Middle frontal gyrus (tissue), 1 donor: ENCODE measurements at regions not wholly inside any gene's neighbourhood (a gene's known extent, or its start where the extent isn't known, plus 50 kb on each side); places are given as distances from the start of the nearest gene placed in this dataset.
"Not testable (repeated sequence)": the region's sequence is repeated elsewhere in the genome, so short reads cannot be mapped to it uniquely, and the experiment has no call there.

Experiments
- DNase-seq: peaks from one replicate; pipeline ENCODE4 v3.0.0-alpha.2; 2015; ENCODE audit warnings: low spot score; ENCODE audit errors: extremely low spot score

DNA sequence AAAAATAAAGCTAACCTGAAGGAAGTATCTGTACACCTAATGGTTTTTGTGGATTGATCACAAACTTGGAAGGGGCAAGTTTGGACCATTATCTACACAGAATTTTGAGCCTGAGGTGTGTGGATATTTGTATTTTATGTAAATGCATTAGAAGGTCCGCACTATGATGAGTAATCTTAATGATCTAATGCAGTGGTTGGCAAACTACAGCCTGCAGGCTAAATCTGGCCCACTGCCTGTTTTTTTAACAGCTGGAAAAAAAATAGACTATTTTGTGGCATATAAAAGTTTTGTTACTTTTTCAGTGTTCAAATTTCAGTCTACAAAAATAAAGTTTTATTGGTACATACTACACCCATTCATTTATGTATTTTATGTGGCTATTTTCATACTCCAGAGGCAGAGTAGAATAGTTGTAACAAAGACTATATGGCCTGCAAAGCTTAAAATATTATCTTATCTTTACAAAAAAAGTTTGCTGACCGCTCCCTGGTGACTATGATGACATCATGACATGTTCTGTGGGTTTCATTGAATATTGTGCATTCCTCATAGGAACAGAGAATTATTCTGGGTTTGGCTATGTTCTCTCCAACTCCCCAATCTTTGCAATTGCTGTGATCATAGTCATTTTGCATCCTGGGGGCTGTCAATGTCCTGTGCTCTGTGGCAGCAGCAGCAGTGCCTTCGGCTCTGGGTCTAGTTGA, 962.6 kb upstream of the FBXO33 start:
- no peak for DNase-seq

DNA sequence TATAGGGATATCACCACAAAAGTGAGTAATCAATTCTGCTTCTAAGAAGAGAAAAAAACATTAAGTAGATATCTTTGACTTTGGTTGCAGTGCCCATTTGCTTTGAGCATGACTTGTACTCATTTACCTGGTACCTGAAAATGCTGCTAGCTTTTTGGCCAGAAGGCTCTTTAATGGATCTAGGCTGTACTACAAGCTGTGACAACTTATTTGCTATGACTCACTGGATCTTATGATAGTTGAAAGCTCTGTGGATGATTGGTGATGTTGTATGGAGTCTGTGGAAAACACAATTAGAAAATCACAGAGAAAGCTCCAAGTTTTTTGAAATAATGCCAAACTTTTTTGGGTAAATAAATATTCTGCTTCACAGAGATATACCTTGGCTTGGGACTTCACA, 960.9 kb upstream of the FBXO33 start:
- DNase-seq, result no peak

DNA sequence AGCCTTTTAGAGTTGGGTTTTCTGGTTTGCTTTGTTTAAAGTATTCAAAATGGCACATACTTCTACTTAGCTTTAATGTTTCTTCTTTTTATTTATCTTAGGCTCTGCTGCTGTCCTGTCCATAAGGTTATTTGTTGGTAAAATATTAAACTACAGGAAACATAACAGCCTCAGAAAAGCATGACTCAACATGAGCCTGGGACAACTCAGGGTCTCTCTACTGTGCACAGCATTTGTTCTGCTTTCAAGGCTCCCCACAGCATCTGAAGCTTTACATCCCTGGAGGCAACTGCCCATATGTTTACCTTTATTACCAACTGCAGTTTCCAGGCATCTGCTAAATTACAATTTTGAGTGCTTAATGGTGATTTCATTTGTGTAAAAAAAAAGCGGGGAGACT, 954.2 kb upstream of the FBXO33 start:
- no peak for DNase-seq

DNA sequence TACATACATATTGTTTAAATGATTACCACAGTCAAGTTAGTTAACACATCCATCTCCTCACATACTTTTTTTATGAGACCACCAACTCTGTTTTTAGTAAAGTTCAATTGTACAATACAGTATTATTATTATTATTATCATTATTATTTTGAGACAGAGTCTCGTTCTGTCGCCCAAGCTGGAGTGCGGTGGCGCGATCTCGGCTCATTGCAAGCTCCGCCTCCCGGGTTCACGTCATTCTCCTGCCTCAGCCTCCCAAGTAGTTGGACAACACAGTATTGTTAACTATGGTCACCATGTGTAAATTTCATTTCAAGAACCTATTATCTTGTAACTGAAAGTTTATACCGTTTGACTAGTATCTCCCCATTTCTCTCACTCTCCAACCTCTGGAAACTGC, 942.0 kb upstream of the FBXO33 start:
- no peak for DNase-seq

DNA sequence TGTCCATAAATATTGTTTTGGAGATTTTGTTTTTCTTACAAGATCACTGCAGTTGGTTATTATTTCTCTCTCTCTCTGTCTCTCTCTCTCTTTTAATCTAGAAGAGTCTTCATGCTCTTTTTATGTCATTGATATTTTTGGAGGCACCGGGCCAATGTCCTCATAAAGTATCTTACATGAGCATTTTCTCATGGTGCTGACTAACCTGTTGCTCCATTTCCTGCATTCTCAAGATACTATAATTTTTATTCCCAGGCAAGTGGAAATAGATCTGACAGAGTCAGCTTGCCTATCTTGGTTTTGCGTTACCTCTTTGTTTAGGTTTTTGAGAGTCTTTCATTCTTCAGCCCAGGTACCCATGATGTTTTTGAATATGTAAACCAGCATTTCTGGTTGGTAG, 938.8 kb upstream of the FBXO33 start:
- DNase-seq, result no peak

DNA sequence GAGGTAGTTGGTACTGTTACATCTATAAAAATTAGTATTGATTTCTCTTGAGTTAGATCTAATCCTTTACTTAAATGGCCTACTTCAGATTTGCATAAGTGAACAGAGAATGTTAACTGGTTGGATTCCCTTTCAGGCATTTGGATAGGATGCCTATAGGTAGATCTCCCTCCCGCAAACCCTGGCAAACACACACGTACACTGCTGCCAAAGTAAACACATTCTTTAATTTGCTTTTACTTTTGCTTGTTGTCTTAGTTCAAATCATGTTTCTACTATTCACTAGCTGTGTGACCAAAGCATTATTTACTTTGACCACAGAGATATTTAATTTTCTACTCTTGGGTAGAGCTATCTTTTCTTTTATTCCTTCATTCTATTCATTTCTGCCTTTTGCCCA, 936.1 kb upstream of the FBXO33 start:
- no peak for DNase-seq

DNA sequence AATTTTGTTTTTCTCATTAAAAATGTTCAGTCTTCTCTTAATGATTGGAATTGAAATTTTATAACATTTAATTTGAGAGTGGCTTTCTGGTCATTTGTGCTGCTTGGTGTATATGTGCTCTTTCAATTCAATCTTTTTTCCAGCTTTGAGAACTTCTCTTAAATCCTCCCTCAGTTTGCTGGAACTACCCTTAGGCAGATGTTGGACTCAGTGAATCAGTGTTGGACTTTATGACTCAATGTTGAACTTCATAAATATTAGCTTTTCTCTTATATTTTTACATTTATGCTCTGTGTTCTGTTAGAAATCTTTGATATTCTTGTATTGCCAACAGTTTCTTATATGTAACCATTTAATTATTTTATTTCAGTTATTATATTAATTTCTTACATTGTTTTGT, 935.5 kb upstream of the FBXO33 start:
- no peak for DNase-seq

DNA sequence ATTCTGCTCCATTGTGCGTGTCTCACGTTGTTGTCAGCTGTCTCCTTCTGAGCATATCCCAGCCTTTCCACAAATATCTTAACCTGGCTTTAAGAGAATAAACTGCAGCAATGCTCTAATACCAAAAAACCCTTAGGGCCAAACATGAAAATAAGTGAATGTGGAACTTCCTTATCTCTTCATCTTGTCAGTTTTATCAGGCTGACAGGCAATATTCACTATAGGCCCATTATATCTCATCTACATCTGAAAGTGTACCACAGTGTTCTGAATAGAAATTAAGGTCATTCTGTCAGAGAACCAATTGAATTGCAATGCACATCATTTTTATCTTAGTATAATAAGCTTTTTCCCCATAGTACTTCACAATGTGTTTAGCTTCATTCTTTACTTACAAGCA, 933.1 kb upstream of the FBXO33 start:
- DNase-seq, result no peak

DNA sequence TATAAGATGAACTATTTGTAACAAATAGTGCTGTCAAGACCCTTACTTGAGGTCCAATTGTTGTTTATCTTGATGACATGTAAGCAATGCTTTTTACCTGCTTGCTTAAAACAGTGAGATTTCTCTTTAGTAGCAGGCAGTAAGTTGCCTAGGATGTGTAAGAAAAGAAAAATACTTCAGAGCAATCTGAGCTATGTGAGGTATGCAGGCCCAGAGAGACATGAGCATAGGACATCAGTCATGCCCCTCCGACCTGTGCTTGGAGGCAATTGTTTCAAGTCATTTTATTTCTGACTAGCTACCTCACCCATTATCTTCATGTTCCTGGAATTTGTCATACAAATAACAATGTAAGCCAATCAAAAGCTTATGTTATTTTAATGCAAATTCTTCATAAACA, 930.6 kb upstream of the FBXO33 start:
- no peak for DNase-seq

DNA sequence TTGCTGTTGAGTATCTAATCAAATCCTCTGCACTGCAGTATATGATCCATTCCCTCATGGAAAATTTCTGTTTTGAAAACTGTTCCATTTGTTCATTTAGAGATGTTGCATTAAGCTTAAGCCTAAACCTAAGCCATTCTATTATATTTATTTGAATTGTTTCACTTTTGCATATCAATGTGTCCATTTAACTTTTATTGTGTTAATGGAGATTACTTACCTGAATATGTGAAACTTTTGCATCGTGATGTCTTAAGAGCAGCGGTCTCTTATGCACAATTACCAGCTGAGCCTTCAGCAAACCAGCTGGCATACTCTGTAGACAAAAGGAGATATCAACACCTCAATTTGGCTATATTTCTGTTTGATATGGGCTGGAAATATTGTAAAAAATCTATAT, 922.5 kb upstream of the FBXO33 start:
- no peak for DNase-seq

DNA sequence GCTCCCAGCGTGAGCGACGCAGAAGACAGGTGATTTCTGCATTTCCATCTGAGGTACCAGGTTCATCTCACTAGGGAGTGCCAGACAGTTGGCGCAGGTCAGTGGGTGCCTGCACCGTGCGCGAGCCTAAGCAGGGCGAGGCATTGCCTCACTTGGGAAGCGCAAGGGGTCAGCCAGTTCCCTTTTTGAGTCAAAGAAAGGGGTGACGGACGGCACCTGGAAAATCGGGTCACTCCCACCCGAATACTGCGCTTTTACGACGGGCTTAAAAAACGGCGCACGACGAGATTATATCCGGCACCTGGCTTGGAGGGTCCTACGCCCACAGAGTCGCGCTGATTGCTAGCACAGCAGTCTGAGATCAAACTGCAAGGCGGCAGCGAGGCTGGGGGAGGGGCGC, 915.9 kb upstream of the FBXO33 start:
- not testable (repeated sequence) for DNase-seq

DNA sequence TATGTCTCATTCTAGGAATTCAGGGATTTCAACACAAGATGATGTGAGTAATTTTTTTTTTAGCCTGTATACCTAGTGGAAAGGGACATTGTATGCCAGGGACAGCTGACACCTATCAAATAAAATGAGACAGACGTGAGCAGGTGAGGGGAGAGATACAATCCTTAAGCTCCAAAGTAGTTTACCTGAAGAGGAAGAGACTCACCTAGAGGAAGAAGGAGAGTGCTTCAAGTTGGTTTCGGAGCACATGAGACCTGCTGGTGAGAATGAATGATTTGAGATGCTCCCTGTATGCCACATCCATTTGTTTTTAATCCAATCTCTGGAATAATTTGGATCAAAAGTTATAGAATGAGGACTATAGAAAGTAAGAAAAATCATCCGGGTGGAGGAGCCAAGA, 915.4 kb upstream of the FBXO33 start:
- no peak for DNase-seq

DNA sequence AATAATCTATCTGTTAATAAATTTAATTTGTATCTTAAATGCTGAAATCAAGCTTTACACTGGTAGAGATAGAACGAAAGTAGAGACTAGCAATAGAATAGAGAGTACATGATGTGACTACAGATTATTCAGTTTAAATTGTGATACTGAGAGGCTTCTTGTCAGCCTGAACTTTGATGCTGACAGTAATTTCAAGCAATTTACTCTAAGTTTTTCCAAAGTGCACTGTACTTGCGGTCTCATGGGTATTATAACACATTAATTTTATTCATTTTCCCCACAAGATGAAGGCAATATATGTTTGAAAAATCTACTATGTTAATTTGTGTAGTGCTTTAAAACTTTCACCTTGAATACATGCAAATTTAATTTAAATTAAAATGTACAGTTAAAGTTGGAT, 914.0 kb upstream of the FBXO33 start:
- DNase-seq, result no peak

DNA sequence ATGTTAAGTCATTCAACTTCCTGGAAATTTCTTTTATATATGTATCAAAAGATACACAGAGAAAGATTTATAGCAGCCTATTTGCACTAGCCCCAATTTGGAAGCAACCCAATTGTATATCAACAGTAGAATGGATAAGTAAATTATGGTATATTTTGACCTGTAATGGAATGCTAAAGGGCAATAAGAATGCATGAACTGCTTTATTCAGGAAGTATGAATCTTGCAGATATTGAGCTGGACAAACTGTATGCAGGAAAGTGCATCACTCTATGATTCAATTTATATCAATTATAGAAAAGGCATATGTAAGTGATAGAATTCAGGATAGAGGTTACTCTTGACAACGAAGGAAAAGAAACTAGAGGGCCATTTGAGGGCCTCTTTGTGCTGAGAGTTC, 913.1 kb upstream of the FBXO33 start:
- no peak for DNase-seq

DNA sequence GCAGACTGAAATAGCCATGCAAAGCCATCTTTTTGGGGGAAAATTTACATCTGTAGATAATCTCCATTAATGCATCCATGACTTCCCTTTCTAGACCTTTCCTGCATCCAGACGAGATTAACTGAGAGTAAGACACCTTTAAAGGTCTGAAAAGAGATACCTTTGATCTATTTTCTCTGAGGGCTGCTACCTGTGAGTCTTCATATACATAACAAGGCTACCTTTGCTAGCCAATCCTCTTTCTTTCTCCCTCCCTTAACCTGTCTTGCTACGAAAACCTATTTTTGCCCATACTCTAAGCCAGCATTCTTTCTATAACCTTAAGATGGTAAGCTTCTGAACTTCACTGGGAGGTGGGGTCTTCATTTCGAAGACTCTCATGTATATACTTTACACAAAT, 908.5 kb upstream of the FBXO33 start:
- DNase-seq, result no peak

DNA sequence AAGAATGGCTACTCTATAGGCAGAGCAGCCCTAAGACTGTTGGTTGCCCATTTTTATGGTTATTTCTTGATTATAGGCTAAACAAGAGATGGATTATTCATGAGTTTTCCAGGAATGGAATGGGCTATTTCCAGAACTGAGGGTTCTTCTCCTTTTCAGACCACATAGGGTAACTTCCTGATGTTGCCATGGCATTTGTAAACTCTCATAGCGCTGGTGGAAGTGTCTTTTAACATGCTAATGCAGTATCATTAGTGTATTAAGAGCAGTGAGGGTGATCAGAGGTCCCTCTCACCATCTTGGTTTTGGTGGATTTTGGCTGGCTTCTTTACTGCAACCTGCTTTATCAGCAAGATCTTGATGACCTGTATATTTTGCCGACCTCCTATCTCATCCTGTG, 904.6 kb upstream of the FBXO33 start:
- no peak for DNase-seq

DNA sequence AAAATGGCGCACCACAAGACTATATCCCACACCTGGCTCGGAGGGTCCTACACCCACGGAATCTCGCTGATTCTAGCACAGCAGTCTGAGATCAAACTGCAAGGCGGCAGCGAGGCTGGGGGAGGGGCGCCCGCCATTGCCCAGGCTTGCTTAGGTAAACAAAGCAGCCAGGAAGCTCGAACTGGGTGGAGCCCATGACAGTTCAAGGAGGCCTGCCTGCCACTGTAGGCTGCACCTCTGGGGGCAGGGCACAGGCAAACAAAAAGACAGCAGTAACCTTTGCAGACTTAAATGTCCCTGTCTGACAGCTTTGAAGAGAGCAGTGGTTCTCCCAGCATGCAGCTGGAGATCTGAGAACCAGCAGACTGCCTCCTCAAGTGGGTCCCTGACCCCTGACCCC, 894.3 kb upstream of the FBXO33 start:
- DNase-seq, result not testable (repeated sequence)

DNA sequence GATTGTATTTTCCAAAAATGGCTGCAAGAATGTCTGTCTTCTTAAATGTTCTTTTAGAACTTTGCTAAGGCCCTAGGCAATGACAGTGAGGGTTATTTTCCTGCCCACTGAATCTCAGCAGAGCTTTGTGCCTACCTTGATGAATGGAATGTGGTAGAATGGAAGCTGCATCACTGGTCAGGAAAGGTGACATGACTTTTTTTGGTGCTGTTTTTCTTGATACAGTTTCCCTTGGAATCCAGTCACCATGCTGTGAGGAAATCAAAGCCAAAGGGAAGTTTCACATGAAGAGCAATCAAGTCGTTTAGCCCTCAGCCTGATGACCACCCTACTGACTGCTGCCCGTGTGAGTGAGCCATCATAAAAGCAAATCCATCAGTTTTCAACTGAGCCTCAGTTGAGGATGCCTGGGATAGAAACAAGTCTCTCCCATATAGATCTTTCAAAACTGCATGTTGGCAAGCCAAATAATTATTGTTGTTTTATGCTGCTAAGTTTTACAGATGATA, 886.0 kb upstream of the FBXO33 start:
- no peak for DNase-seq

DNA sequence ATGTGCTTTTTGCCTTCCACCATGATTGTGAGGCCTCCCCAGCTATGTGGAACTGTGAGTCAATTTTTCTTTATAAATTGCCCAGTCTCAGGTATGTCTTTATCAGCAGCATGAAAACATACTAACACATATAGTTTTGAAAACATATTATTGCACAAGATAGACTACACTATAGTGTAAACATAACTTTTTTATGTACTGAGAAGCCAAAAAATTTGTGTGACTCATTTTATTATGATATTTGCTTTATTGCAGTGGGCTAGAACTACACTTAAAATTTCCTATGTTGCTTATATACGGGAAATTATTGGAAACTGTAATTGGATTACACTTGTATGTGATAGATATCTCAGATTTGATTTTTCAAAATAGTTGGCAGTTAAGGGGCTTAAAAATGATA, 885.5 kb upstream of the FBXO33 start:
- no peak for DNase-seq

DNA sequence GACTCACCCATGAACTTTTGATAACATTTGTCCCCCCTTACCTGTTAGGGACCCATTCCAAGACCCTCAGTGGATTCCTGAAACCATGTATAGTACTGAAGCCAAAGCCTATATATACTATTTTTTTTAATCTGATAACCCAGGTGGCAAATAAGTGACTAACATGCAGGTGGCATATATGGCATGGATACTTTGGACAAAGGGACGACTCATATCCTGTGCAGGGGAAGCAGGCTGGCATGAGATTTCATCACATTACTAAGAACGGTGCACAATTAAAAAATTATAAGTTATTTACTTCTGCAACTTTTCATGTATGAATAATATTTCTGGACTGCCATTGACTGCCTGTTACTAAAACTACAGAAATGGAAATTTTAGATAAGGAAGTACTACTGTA, 880.1 kb upstream of the FBXO33 start:
- no peak for DNase-seq

DNA sequence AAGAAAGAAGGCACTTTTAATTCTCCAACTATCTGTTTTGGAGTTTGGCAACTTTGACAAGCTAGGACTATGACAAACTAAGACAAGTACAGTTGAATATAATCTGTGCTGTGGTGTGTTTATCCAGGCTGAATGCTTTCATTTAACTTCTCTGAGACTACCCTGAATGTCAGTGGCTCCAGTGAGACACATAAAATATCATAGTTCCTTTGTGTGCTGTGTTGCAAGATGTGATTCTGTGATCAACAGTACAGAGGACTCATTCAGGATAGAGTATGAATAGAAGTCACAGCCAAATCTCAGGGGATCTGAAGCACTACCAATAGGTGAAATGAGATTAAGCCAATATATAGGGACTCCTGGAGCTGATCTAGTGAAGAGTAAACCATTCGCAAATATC, 876.9 kb upstream of the FBXO33 start:
- DNase-seq, result no peak

DNA sequence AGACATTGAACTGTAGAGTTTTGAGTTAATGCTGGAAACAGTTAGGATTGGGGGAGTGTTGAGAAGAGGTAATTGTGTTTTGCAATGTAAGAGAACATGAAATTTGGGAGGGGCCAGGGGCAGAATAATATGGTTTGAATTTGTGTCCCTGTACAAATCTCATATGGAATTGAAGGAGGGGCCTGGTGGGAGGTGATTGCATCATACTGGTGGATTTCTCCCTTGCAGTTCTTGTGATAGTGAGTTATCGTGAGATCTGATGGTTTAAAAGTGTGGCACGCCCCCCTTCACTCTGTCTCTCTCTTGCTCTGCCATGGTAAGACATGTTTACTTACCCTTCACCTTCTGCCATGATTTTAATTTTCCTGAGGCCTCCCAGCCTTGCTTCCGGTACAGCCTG, 876.0 kb upstream of the FBXO33 start:
- DNase-seq, result no peak

DNA sequence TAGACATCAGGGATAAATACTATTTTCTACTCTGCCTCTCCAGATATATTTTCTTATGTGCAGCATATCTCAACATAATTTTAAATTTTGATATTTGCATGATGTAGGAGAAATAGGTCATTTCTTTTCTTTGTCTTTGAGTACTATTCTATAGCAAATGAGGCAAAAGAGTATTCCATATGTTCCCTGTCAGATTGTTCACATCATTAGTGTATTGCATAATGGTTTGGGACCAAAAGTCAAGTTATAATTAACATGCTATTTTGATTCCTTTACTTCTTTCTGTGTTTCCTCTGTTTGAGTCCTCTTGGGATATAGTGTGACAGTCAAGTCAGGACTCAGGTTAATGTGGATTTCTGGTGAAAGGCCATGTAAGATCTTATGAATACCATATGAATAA, 864.6 kb upstream of the FBXO33 start:
- DNase-seq, result no peak

DNA sequence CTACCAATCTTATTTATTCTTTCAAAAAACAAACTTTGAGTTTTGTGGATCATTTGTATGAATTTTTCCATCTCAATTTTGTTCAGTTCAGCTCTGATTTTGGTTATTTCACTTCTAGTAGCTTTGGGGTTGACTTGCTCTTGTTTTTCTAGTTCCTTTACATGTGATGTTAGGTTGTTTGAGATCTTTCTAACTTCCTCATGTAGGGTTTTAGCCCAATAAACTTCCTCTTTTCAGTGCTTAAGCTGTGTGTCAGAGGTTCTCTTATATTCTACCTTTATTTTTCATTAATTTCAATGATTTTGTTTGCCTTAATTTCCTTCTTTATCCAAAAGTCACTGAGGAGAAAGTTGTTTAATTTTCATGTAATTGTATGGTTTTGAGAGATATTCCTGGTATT, 860.4 kb upstream of the FBXO33 start:
- DNase-seq, result no peak
